GM23338 (cell line): ENCODE measurements at regions not wholly inside any gene's neighbourhood (a gene's known extent, or its start where the extent isn't known, plus 50 kb on each side); places are given as distances from the start of the nearest gene placed in this dataset.

ENCODE experiments used
- ATAC-seq: fragments of 200-7000 bp; cut with Tn5 transposase; 3 replicates; pipeline ENCODE4 v1.9.1; 2020
- DNase-seq: peaks from one replicate; pipeline ENCODE4 v3.0.0-alpha.2; 2015; ENCODE audit warnings: low spot score
- H2AFZ ChIP-seq: fragments of 200-600 bp; sonication (generic); 2 replicates; pipeline ENCODE4 v1.8.0; 2016; ENCODE audit warnings: antibody characterized with exemption, mild to moderate bottlenecking, moderate library complexity
- H3F3A ChIP-seq: fragments of 200-600 bp; sonication (generic); replicated peaks from 2 replicates; pipeline ENCODE4 v1.8.0; 2017; ENCODE audit warnings: antibody characterized with exemption, mixed run types, low read depth
- H3K27ac ChIP-seq: fragments of 200-600 bp; sonication (generic); 2 replicates; pipeline ENCODE4 v1.6.1; 2016; ENCODE audit warnings: low read depth
- H3K27me3 ChIP-seq: fragments of 200-600 bp; sonication (generic); 2 replicates; pipeline ENCODE4 v1.8.0; 2016; ENCODE audit warnings: mild to moderate bottlenecking, mixed run types, moderate library complexity; ENCODE audit not compliant: insufficient read depth
- H3K36me3 ChIP-seq: fragments of 200-600 bp; sonication (generic); 2 replicates; pipeline ENCODE4 v1.8.0; 2016; ENCODE audit warnings: mild to moderate bottlenecking; ENCODE audit not compliant: insufficient read depth
- H3K4me1 ChIP-seq: fragments of 200-600 bp; sonication (generic); 2 replicates; pipeline ENCODE4 v1.8.0; 2016; ENCODE audit warnings: mild to moderate bottlenecking, moderate library complexity; ENCODE audit not compliant: insufficient read depth
- H3K4me2 ChIP-seq: fragments of 200-600 bp; sonication (generic); 2 replicates; pipeline ENCODE4 v1.7.1; 2017; ENCODE audit warnings: mixed run types
- H3K4me3 ChIP-seq: fragments of 200-600 bp; sonication (generic); 2 replicates; pipeline ENCODE4 v1.6.1; 2016; ENCODE audit warnings: mixed run types
- H3K79me2 ChIP-seq: fragments of 200-600 bp; sonication (generic); replicated peaks from 2 replicates; pipeline ENCODE4 v1.8.0; 2017; ENCODE audit warnings: mild to moderate bottlenecking; ENCODE audit not compliant: insufficient read depth
- H3K9me2 ChIP-seq: fragments of 200-600 bp; sonication (generic); 2 replicates; pipeline ENCODE4 v1.8.0; 2017; ENCODE audit not compliant: insufficient read depth
- H4K20me1 ChIP-seq: fragments of 200-600 bp; sonication (generic); replicated peaks from 2 replicates; pipeline ENCODE4 v1.8.0; 2017; ENCODE audit warnings: mild to moderate bottlenecking; ENCODE audit not compliant: insufficient read depth
- H3K27ac Mint-ChIP-seq: 2 replicates; pipeline ENCODE4 v1.8.0; 2020; ENCODE audit warnings: inconsistent platforms, mild to moderate bottlenecking, moderate library complexity, mixed read lengths
- H3K27me3 Mint-ChIP-seq: 3 replicates; pipeline ENCODE4 v1.8.0; 2022; ENCODE audit warnings: low read depth, mild to moderate bottlenecking, moderate library complexity, mixed read lengths, inconsistent platforms; ENCODE audit not compliant: insufficient read depth, poor library complexity
- H3K36me3 Mint-ChIP-seq: 3 replicates; pipeline ENCODE4 v1.8.0; 2021; ENCODE audit warnings: low read depth, mild to moderate bottlenecking, inconsistent platforms, moderate library complexity, mixed read lengths
- H3K4me1 Mint-ChIP-seq: 3 replicates; pipeline ENCODE4 v1.8.0; 2020; ENCODE audit warnings: mild to moderate bottlenecking, inconsistent platforms, mixed read lengths
- H3K4me3 Mint-ChIP-seq: 3 replicates; pipeline ENCODE4 v1.8.0; 2021; ENCODE audit warnings: moderate library complexity, mild to moderate bottlenecking, inconsistent platforms, mixed read lengths
- H3K9me3 Mint-ChIP-seq: 3 replicates; pipeline ENCODE4 v1.8.0; 2020; ENCODE audit warnings: moderate library complexity, mild to moderate bottlenecking, inconsistent platforms, mixed read lengths
- CREB1 ChIP-seq: fragments of 250-450 bp; sonication (Bioruptor Pico); IDR thresholded peaks from 2 replicates; pipeline ENCODE4 v1.5.0; 2020; ENCODE audit warnings: low read depth, mild to moderate bottlenecking, moderate library complexity
- ETS1 ChIP-seq: IDR thresholded peaks from 2 replicates; pipeline ENCODE4 v1.6.1; 2016; ENCODE audit warnings: antibody characterized with exemption
- EZH2phosphoT487 ChIP-seq: fragments of 200-600 bp; sonication (generic); IDR thresholded peaks from one replicate; pipeline ENCODE4 v1.8.1; 2018; ENCODE audit warnings: antibody characterized with exemption; ENCODE audit not compliant: unreplicated experiment
- JUNB ChIP-seq: IDR thresholded peaks from one replicate; pipeline ENCODE4 v1.6.1; 2016; ENCODE audit warnings: antibody characterized with exemption; ENCODE audit not compliant: unreplicated experiment
- NANOG ChIP-seq: IDR thresholded peaks from 2 replicates; pipeline ENCODE4 v1.6.1; 2016; ENCODE audit warnings: antibody characterized with exemption, borderline replicate concordance
- POLR2AphosphoS5 ChIP-seq: IDR thresholded peaks from 2 replicates; pipeline ENCODE4 v1.6.1; 2016; ENCODE audit warnings: antibody characterized with exemption, low read depth
- STAT1 ChIP-seq: IDR thresholded peaks from one replicate; pipeline ENCODE4 v1.6.1; 2016; ENCODE audit warnings: antibody characterized with exemption; ENCODE audit not compliant: unreplicated experiment
- ZNF114 ChIP-seq: fragments of 250-450 bp; sonication (Bioruptor Pico); IDR thresholded peaks from 2 replicates; pipeline ENCODE4 v1.5.0; 2020; ENCODE audit warnings: mild to moderate bottlenecking, moderate library complexity
- ZNF331 ChIP-seq: fragments of 250-450 bp; sonication (Bioruptor Pico); IDR thresholded peaks from 2 replicates; pipeline ENCODE4 v1.5.0; 2020; ENCODE audit warnings: low read depth, mild to moderate bottlenecking, moderate library complexity
- ZNF462 ChIP-seq: fragments of 250-450 bp; sonication (Bioruptor Pico); IDR thresholded peaks from 2 replicates; pipeline ENCODE4 v1.5.0; 2020; ENCODE audit warnings: mild to moderate bottlenecking, moderate library complexity
- TF ChIP-seq, protein P1 (sequence below), 2 experiments: fragments of 200-600 bp in 1 of 2; sonication (generic) in 1 of 2; conservative IDR thresholded peaks; 2 replicates each; pipeline versions ENCODE4 v1.5.1 to v1.6.1; 2016 to 2017; ENCODE audit warnings: antibody characterized with exemption in 2 of 2, low read depth in 2 of 2, mild to moderate bottlenecking in 2 of 2, moderate library complexity in 1 of 2

- Histone ChIP-seq H3K4me3 (no peak overlapping the region), H3K36me3 (no peaks in the 10 kb centered on the region), H4K20me1 (no peaks in the 10 kb centered on the region), H3K9me2 (peaks cover 15% of the 10 kb centered on the region), H3K27me3 (no peaks in the 10 kb centered on the region), H3K4me1 (peaks cover 9% of the 10 kb centered on the region), H2AFZ (no peak overlapping the region), H3K27ac (no peak overlapping the region), H3F3A (no peaks in the 10 kb centered on the region), H3K4me2 (no peak overlapping the region), H3K79me2 (no peaks in the 10 kb centered on the region)
- H3K4me3 Mint-ChIP-seq, result no peak overlapping the region
- ATAC-seq (peak; percentile 74), DNase-seq (peak; percentile 43)
- no peak overlapping the region for H3K27ac Mint-ChIP-seq
- H3K27me3 Mint-ChIP-seq, result no peaks in the 10 kb centered on the region
- H3K9me3 Mint-ChIP-seq, result no peaks in the 10 kb centered on the region
- no peak for TF ChIP-seq ZNF114
- no peaks in the 10 kb centered on the region for H3K36me3 Mint-ChIP-seq
- peaks cover 10% of the 10 kb centered on the region; the same call in 2 of the 3 replicates for H3K4me1 Mint-ChIP-seq
Observed at GRCh38 chr11:106421676-106422292, 344.3 kb downstream of the AASDHPPT start.

- Histone ChIP-seq H2AFZ (no peak overlapping the region; the same call in 1 of the 2 replicates), H3K4me3 (no peak overlapping the region), H3F3A (no peaks in the 10 kb centered on the region), H3K27me3 (no peaks in the 10 kb centered on the region), H3K4me1 (peaks cover 9% of the 10 kb centered on the region), H3K27ac (no peak overlapping the region), H3K9me2 (peaks cover 15% of the 10 kb centered on the region), H4K20me1 (no peaks in the 10 kb centered on the region), H3K36me3 (no peaks in the 10 kb centered on the region), H3K79me2 (no peaks in the 10 kb centered on the region), H3K4me2 (no peak overlapping the region)
- H3K27me3 Mint-ChIP-seq, result no peaks in the 10 kb centered on the region
- no peak overlapping the region for H3K4me3 Mint-ChIP-seq
- ATAC-seq (no peak), DNase-seq (no peak)
- H3K4me1 Mint-ChIP-seq, result peaks cover 10% of the 10 kb centered on the region; the same call in 2 of the 3 replicates
- no peaks in the 10 kb centered on the region for H3K36me3 Mint-ChIP-seq
- H3K9me3 Mint-ChIP-seq, result no peaks in the 10 kb centered on the region
- H3K27ac Mint-ChIP-seq, result no peak overlapping the region
- TF ChIP-seq, protein P1, sequence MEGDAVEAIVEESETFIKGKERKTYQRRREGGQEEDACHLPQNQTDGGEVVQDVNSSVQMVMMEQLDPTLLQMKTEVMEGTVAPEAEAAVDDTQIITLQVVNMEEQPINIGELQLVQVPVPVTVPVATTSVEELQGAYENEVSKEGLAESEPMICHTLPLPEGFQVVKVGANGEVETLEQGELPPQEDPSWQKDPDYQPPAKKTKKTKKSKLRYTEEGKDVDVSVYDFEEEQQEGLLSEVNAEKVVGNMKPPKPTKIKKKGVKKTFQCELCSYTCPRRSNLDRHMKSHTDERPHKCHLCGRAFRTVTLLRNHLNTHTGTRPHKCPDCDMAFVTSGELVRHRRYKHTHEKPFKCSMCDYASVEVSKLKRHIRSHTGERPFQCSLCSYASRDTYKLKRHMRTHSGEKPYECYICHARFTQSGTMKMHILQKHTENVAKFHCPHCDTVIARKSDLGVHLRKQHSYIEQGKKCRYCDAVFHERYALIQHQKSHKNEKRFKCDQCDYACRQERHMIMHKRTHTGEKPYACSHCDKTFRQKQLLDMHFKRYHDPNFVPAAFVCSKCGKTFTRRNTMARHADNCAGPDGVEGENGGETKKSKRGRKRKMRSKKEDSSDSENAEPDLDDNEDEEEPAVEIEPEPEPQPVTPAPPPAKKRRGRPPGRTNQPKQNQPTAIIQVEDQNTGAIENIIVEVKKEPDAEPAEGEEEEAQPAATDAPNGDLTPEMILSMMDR (conservative IDR thresholded peaks at IDR 0.05; ENCODE audit: low read depth in 2 of 2), result no peak
- no peak for TF ChIP-seq ETS1
- no peak for TF ChIP-seq ZNF114
- TF ChIP-seq ZNF462 (CRISPR knock-in tag), result no peak
- no peak for TF ChIP-seq EZH2phosphoT487
- TF ChIP-seq JUNB, result no peak
- TF ChIP-seq NANOG, result no peak
- no peak for TF ChIP-seq STAT1
- TF ChIP-seq ZNF331 (CRISPR knock-in tag), result no peak
- no peak for TF ChIP-seq POLR2AphosphoS5
- TF ChIP-seq CREB1 (CRISPR knock-in tag), result no peak
Observed at GRCh38 chr11:106422583-106422982, 345.1 kb downstream of the AASDHPPT start.
